ENCODE measurements at regions not wholly inside any gene's neighbourhood (a gene's known extent, or its start where the extent isn't known, plus 50 kb on each side); places are given as distances from the start of the nearest gene placed in this dataset.

DNA sequence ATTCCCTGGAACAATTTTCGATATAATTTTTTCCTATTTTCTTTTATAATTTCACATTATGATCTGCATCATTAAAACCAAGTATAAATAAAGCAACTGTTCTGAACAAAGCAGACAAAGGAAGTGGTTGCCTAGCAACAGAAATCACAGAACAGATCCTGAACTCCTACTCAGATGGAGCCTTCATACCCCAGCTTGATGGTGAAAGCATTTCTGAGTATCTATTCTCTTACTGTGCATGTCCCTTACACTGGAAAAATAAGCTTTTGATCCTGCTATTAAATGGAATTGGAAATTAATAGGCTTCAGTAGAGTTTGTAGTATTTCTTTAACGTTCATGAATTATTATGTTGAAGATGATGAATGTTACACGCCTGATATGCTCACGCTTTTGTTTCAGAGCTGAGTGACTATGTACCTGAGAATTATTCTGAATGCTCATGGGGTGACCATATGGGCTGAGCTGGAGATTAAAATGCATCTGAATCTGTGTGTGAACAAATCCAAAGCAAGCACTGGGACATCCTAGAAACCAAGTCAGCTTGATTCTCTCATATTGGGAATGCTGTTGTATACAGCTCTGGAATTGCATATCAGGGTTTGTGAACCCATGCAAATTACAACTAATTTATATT is 254.0 kb downstream of the KCNJ3 start:
- H2BK5ac ChIP-seq (ENCODE audit: low read depth, low read length, poor library complexity, severe bottlenecking) = no peak overlapping the region
- H3K79me1 ChIP-seq (ENCODE audit: low read depth in 1 of 2, low read length in 2 of 2) = no peaks in the 10 kb centered on the region
- H3K56ac ChIP-seq (ENCODE audit: extremely low read depth, insufficient read depth, low read length) = no peak overlapping the region
- no peaks in the 10 kb centered on the region for H3K27me3 ChIP-seq (ENCODE audit: control insufficient read depth, insufficient read depth, low read length)
- POLR2A ChIA-PET (ENCODE audit: unreplicated experiment) = no interaction called here
- no peak for DNase-seq
- H2BK15ac ChIP-seq (ENCODE audit: low read depth, low read length) = no peak overlapping the region
- H4K20me1 ChIP-seq (ENCODE audit: insufficient read depth, low read length) = no peaks in the 10 kb centered on the region
- H3K9me1 ChIP-seq (ENCODE audit: insufficient read depth, low read length) = no peaks in the 10 kb centered on the region
- intact Hi-C loops (cut with micrococcal nuclease) (no loop called here), dilution Hi-C loops (cut with HindIII; ENCODE audit: low sequenced_read_pairs, unreplicated experiment) (no loop called here), in situ Hi-C loops (cut with MboI; ENCODE audit: low sequenced_read_pairs) (no loop called here)
- no peaks in the 10 kb centered on the region for H3K36me3 ChIP-seq (ENCODE audit: control insufficient read depth, insufficient read depth, low read length)
- H3K4me3 ChIP-seq (ENCODE audit: insufficient read depth, low read depth, low read length) = no peak overlapping the region
- H2AFZ ChIP-seq (replicated peaks; ENCODE audit: low read length, poor library complexity) = no peak overlapping the region
- WGBS, 2 experiments (ENCODE audit: extremely low coverage in 2 of 2, insufficient read length in 1 of 2) = 60% methylated on average over 1 of the region's 4 CpGs; no CpG with 5 or more reads in 1 of the 2 experiments
- ATAC-seq (ENCODE audit: low read depth) = no peak
- no peak overlapping the region for H3K18ac ChIP-seq (ENCODE audit: low read depth, low read length)
- no peaks in the 10 kb centered on the region for H3K4me1 ChIP-seq (ENCODE audit: control insufficient read depth, insufficient read depth, low read length)
- no TSS peak for BruUV-seq (replicated peaks)
- no peak overlapping the region for H3K4ac ChIP-seq (ENCODE audit: low read depth, low read length)
- CTCF ChIA-PET = no interaction called here
- no peak overlapping the region for H4K8ac ChIP-seq (ENCODE audit: low read depth in 2 of 2, low read length in 2 of 2)
- no peak overlapping the region for H3K23ac ChIP-seq (ENCODE audit: low read depth, low read length)
- H3K14ac ChIP-seq (replicated peaks; ENCODE audit: low read depth, low read length) = no peak overlapping the region
- H2AK5ac ChIP-seq (ENCODE audit: low read depth, low read length) = no peak overlapping the region
- no peak overlapping the region for H4K5ac ChIP-seq (ENCODE audit: low read depth, low read length)
- H2AK9ac ChIP-seq (replicated peaks; ENCODE audit: low read depth, low read length, poor library complexity) = no peak overlapping the region
- 0 out of 2 replicates have a peak, but pooled peaks cover under 1% of the 10 kb centered on the region for H3K9me3 ChIP-seq (ENCODE audit: control insufficient read depth, insufficient read depth, low read length)
- no peak overlapping the region for H3K4me2 ChIP-seq (ENCODE audit: low read depth, low read length)
- H2BK20ac ChIP-seq (ENCODE audit: low read depth, low read length) = no peak overlapping the region
- H2BK120ac ChIP-seq (ENCODE audit: low read depth, low read length) = no peak overlapping the region
- no peak overlapping the region for H4K91ac ChIP-seq (ENCODE audit: insufficient read depth, low read depth, low read length)
- no peak overlapping the region for H3K9ac ChIP-seq (ENCODE audit: low read depth, low read length)
- TF ChIP-seq, protein P1, sequence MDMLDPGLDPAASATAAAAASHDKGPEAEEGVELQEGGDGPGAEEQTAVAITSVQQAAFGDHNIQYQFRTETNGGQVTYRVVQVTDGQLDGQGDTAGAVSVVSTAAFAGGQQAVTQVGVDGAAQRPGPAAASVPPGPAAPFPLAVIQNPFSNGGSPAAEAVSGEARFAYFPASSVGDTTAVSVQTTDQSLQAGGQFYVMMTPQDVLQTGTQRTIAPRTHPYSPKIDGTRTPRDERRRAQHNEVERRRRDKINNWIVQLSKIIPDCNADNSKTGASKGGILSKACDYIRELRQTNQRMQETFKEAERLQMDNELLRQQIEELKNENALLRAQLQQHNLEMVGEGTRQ (IDR thresholded peaks at IDR 0.05; ENCODE audit: low read depth, low read length) = no peak
- TF ChIP-seq MXI1 (IDR thresholded peaks at IDR 0.05; ENCODE audit: borderline replicate concordance, low read depth, low read length) (no peak), CHD1 (IDR thresholded peaks at IDR 0.05; ENCODE audit: low read depth, low read length) (no peak), SMC3 (IDR thresholded peaks at IDR 0.05; ENCODE audit: low read depth, low read length) (no peak), RCOR1 (IDR thresholded peaks at IDR 0.05; ENCODE audit: insufficient replicate concordance, low read length) (no peak), CEBPB (IDR thresholded peaks at IDR 0.05; ENCODE audit: low read depth, low read length) (no peak), FOS (IDR thresholded peaks at IDR 0.05; ENCODE audit: low read depth, low read length) (no peak), MAZ (IDR thresholded peaks at IDR 0.05; ENCODE audit: borderline replicate concordance, low read depth, low read length) (no peak), POLR2A (IDR thresholded peaks at IDR 0.05; ENCODE audit: low read depth, low read length) (no peak), NFE2L2 (IDR thresholded peaks at IDR 0.05; ENCODE audit: low read depth, low read length) (no peak), MAFK (IDR thresholded peaks at IDR 0.05; ENCODE audit: low read depth, low read length) (no peak), RFX5 (IDR thresholded peaks at IDR 0.05; ENCODE audit: low read depth, low read length) (no peak), RAD21 (IDR thresholded peaks at IDR 0.05; ENCODE audit: low read length) (no peak), BHLHE40 (IDR thresholded peaks at IDR 0.05; ENCODE audit: low read depth, low read length) (no peak)
- TF ChIP-seq, protein P2, sequence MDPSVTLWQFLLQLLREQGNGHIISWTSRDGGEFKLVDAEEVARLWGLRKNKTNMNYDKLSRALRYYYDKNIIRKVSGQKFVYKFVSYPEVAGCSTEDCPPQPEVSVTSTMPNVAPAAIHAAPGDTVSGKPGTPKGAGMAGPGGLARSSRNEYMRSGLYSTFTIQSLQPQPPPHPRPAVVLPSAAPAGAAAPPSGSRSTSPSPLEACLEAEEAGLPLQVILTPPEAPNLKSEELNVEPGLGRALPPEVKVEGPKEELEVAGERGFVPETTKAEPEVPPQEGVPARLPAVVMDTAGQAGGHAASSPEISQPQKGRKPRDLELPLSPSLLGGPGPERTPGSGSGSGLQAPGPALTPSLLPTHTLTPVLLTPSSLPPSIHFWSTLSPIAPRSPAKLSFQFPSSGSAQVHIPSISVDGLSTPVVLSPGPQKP (IDR thresholded peaks at IDR 0.05; ENCODE audit: borderline replicate concordance, low read depth, low read length) = no peak
- TF ChIP-seq, protein P3, sequence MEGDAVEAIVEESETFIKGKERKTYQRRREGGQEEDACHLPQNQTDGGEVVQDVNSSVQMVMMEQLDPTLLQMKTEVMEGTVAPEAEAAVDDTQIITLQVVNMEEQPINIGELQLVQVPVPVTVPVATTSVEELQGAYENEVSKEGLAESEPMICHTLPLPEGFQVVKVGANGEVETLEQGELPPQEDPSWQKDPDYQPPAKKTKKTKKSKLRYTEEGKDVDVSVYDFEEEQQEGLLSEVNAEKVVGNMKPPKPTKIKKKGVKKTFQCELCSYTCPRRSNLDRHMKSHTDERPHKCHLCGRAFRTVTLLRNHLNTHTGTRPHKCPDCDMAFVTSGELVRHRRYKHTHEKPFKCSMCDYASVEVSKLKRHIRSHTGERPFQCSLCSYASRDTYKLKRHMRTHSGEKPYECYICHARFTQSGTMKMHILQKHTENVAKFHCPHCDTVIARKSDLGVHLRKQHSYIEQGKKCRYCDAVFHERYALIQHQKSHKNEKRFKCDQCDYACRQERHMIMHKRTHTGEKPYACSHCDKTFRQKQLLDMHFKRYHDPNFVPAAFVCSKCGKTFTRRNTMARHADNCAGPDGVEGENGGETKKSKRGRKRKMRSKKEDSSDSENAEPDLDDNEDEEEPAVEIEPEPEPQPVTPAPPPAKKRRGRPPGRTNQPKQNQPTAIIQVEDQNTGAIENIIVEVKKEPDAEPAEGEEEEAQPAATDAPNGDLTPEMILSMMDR (conservative IDR thresholded peaks at IDR 0.05; ENCODE audit: low read depth, low read length) = no peak
- H3K27ac ChIP-seq (ENCODE audit: insufficient read depth, low read length) = no peak overlapping the region

All from IMR-90 (cell line).